Body of pancreas (tissue), 4 donors: ENCODE measurements at regions not wholly inside any gene's neighbourhood (a gene's known extent, or its start where the extent isn't known, plus 50 kb on each side); places are given as distances from the start of the nearest gene placed in this dataset.
"Not testable (repeated sequence)": the region's sequence is repeated elsewhere in the genome, so short reads cannot be mapped to it uniquely, and the experiment has no call there.

Experiments
- CTCF ChIP-seq, 7 experiments: fragments of 450-650 bp in 4 of 7; fragments of 200-600 bp in 3 of 7; sonication (generic) in 3 of 7; IDR thresholded peaks; one replicate each; pipeline ENCODE4 v1.5.1; 2016 to 2019; ENCODE audit warnings: antibody characterized with exemption in 7 of 7
- POLR2A ChIP-seq, 3 donors: fragments of 450-650 bp; IDR thresholded peaks; one replicate each; pipeline ENCODE4 v1.6.1; 2016; ENCODE audit warnings: antibody characterized with exemption in 3 of 3, mild to moderate bottlenecking in 2 of 3

- TF ChIP-seq POLR2A (IDR thresholded peaks at IDR 0.05): not testable (repeated sequence)
- peak; percentile 33 to 77 (median 68) for TF ChIP-seq CTCF (IDR thresholded peaks at IDR 0.05)
Measured at GRCh38 chr6:28686446-28687027, 160.9 kb downstream of the GPX5 start.
